ENCODE measurements at regions not wholly inside any gene's neighbourhood (a gene's known extent, or its start where the extent isn't known, plus 50 kb on each side); places are given as distances from the start of the nearest gene placed in this dataset.

GRCh38 chr2:44836916-44837315 lies 104.6 kb upstream of the SIX3 start (continued):
- TF ChIP-seq BACH1 (IDR thresholded peaks at IDR 0.05; ENCODE audit: low read length) = no peak

All from H1 (cell line).